OCI-LY7 (cell line): ENCODE measurements at regions not wholly inside any gene's neighbourhood (a gene's known extent, or its start where the extent isn't known, plus 50 kb on each side); places are given as distances from the start of the nearest gene placed in this dataset.

Experiments used
- BruUV-seq: library from RNA; stranded (reverse); fragments of 400-500 nt; replicated peaks from 2 replicates; lab custom pipeline; 2021; lab: Mats Ljungman, UMichigan
- CTCF ChIA-PET: fragments of 300-600 bp; sonication (Branson Sonifier 250); formaldehyde crosslinking; loops from one replicate; lab custom pipeline; 2022; ENCODE audit warnings: antibody characterized with exemption; ENCODE audit not compliant: unreplicated experiment; lab: Charles Lee
- POLR2A ChIA-PET: fragments of 300-600 bp; sonication (Branson Sonifier 250); formaldehyde crosslinking; loops from one replicate; lab custom pipeline; 2022; ENCODE audit warnings: antibody characterized with exemption; lab: Charles Lee
- DNase-seq: peaks from one replicate; pipeline ENCODE4 v3.0.0-alpha.2; 2015; ENCODE audit warnings: low spot score
- H2AFZ ChIP-seq: fragments of 200-600 bp; sonication (generic), shearing (Covaris generic); 2 replicates; pipeline ENCODE4 v1.6.1; 2014; ENCODE audit warnings: mild to moderate bottlenecking, antibody characterized with exemption, low read length, moderate library complexity
- H3K27ac ChIP-seq: fragments of 200-600 bp; sonication (generic); 2 replicates; pipeline ENCODE4 v1.5.1; 2014; ENCODE audit warnings: mixed run types, low read depth, mild to moderate bottlenecking, moderate library complexity, low read length, inconsistent platforms; ENCODE audit not compliant: poor library complexity, severe bottlenecking
- H3K36me3 ChIP-seq: fragments of 200-600 bp; sonication (generic); 2 replicates; pipeline ENCODE4 v1.6.1; 2014; ENCODE audit warnings: mild to moderate bottlenecking, antibody characterized with exemption, low read length, moderate library complexity, mixed read lengths; ENCODE audit not compliant: insufficient read depth
- H3K4me1 ChIP-seq: fragments of 200-600 bp; sonication (generic); 2 replicates; pipeline ENCODE4 v1.5.1; 2014; ENCODE audit warnings: mild to moderate bottlenecking, low read length; ENCODE audit not compliant: insufficient read depth, poor library complexity, severe bottlenecking
- H3K4me2 ChIP-seq: fragments of 200-600 bp; sonication (generic); 2 replicates; pipeline ENCODE4 v1.6.1; 2014; ENCODE audit warnings: mild to moderate bottlenecking, low read length
- H3K4me3 ChIP-seq: fragments of 200-600 bp; sonication (generic); 2 replicates; pipeline ENCODE4 v1.5.1; 2014; ENCODE audit warnings: mild to moderate bottlenecking, low read depth, low read length; ENCODE audit not compliant: poor library complexity, severe bottlenecking
- H3K79me2 ChIP-seq: fragments of 200-600 bp; sonication (generic); 2 replicates; pipeline ENCODE4 v1.6.1; 2016; ENCODE audit warnings: low read depth, mild to moderate bottlenecking, low read length, moderate library complexity, mixed read lengths; ENCODE audit not compliant: insufficient read depth
- H3K9me2 ChIP-seq: fragments of 200-600 bp; sonication (generic); 2 replicates; pipeline ENCODE4 v1.6.1; 2016; ENCODE audit warnings: mild to moderate bottlenecking, low read length, mixed read lengths; ENCODE audit not compliant: insufficient read depth
- H3K9me3 ChIP-seq: fragments of 200-600 bp; sonication (generic); 2 replicates; pipeline ENCODE4 v1.6.1; 2014; ENCODE audit warnings: mild to moderate bottlenecking, mixed run types, low read length, mixed read lengths
- H4K20me1 ChIP-seq: fragments of 200-600 bp; sonication (generic); 2 replicates; pipeline ENCODE4 v1.6.1; 2014; ENCODE audit warnings: mild to moderate bottlenecking, antibody characterized with exemption, low read length, moderate library complexity, mixed read lengths; ENCODE audit not compliant: insufficient read depth
- CTCF ChIP-seq: fragments of 200-600 bp; sonication (generic); conservative IDR thresholded peaks from 2 replicates; pipeline ENCODE4 v1.5.1; 2014; ENCODE audit warnings: mild to moderate bottlenecking, antibody characterized with exemption, low read length, moderate library complexity, mixed read lengths
- EZH2phosphoT487 ChIP-seq: fragments of 200-600 bp; sonication (generic); IDR thresholded peaks from 2 replicates; pipeline ENCODE4 v1.6.1; 2018; ENCODE audit warnings: low read depth, borderline replicate concordance, mild to moderate bottlenecking, mixed run types, antibody characterized with exemption, low read length, moderate library complexity, mixed read lengths
- intact Hi-C: fragments of 100-400 bp; cut with micrococcal nuclease; formaldehyde crosslinking; loops from one replicate; pipeline ENCODE4 v1.10.0; 2022; ENCODE audit not compliant: unreplicated experiment

DNA sequence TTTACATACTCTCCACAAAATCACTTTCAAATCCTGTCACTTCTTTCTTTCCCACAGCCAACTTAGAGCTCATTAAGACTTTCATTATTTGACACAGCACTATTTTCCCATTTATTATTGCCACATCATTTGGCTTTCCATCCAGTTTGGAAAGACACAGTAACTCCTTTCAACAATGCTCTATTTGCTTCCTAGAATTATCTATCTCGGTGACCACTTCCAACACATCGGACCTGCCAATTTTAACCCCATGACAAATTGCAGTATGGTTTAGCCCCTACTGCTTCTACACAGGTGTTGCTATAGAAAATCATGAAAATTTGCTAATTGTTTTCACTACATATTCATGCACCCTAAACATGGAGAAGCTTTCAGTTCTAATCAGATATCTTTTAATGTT is 190.6 kb upstream of the COX7C start:
- CTCF ChIA-PET = no interaction called here
- Histone ChIP-seq H3K27ac (no peak overlapping the region), H3K9me3 (no peaks in the 10 kb centered on the region), H3K4me3 (no peak overlapping the region), H2AFZ (no peak overlapping the region), H3K9me2 (no peaks in the 10 kb centered on the region), H3K36me3 (no peaks in the 10 kb centered on the region), H3K4me2 (no peak overlapping the region), H4K20me1 (no peaks in the 10 kb centered on the region), H3K4me1 (no peaks in the 10 kb centered on the region), H3K79me2 (no peaks in the 10 kb centered on the region)
- POLR2A ChIA-PET = no interaction called here
- no TSS peak for BruUV-seq
- DNase-seq = no peak
- TF ChIP-seq CTCF (no peak), EZH2phosphoT487 (no peak)
- intact Hi-C loops = no loop called here

- Histone ChIP-seq H3K4me1 (no peaks in the 10 kb centered on the region), H3K4me2 (no peak overlapping the region), H3K9me2 (no peaks in the 10 kb centered on the region), H3K79me2 (no peaks in the 10 kb centered on the region), H4K20me1 (no peaks in the 10 kb centered on the region), H3K36me3 (no peaks in the 10 kb centered on the region), H2AFZ (no peak overlapping the region), H3K9me3 (no peaks in the 10 kb centered on the region), H3K27ac (no peak overlapping the region), H3K4me3 (no peak overlapping the region)
- no peak for DNase-seq
- no TSS peak for BruUV-seq
- CTCF ChIA-PET = no interaction called here
- POLR2A ChIA-PET = interaction anchor here (0.6 kb wide), 1 partner anchor 73 kb away, joined by 4 read pairs; no protein-coding TSS in a partner anchor
- intact Hi-C loops = no loop called here
- TF ChIP-seq EZH2phosphoT487 (no peak), CTCF (no peak)
Observed at GRCh38 chr5:86439593-86440110, 178.1 kb upstream of the COX7C start.

DNA sequence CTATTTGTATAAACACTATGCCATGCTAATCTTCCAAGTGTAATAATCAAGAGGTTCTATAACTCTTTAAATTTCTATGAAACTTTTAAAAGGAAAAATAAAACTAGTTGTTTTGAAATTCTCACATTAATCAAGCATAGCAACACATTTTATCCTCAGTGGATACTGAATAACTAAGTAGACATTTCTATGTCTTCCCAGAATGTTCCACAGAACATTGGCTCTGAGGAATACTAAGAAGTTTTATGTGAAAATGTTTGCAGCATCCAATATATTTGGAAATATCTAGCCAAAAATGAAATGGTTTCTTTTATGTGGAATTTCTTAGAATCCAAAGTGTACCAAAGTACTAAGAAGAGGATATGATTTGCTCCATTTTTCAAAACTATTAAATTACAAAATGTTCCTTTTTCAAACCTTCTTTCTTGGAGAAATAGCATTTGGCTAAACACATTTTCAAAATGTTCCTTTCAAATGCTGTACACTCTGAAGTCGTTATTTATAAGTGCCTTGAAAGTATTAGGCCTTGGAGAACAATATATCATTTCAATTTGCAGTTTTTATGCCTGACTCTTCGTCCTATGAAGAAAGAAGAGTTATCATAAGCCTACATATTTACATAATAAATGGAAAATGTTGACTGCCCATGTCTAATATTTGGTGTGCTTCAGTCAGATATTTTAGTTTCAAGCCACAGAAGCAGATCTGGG is 175.6 kb upstream of the COX7C start:
- Histone ChIP-seq H3K9me3 (no peaks in the 10 kb centered on the region), H3K79me2 (no peaks in the 10 kb centered on the region), H4K20me1 (no peaks in the 10 kb centered on the region), H3K4me2 (no peak overlapping the region), H3K4me1 (no peaks in the 10 kb centered on the region), H2AFZ (no peak overlapping the region), H3K27ac (no peak overlapping the region), H3K36me3 (no peaks in the 10 kb centered on the region), H3K9me2 (no peaks in the 10 kb centered on the region), H3K4me3 (no peak overlapping the region)
- DNase-seq = no peak
- CTCF ChIA-PET = no interaction called here
- TF ChIP-seq CTCF (no peak), EZH2phosphoT487 (no peak)
- POLR2A ChIA-PET = interaction anchor here (0.7 kb wide), 2 partner anchors 30 to 316 kb away, joined by 3 to 5 read pairs; no protein-coding TSS in a partner anchor
- intact Hi-C loops = no loop called here
- no TSS peak for BruUV-seq
